HG02571 (cell line): ENCODE measurements at regions not wholly inside any gene's neighbourhood (a gene's known extent, or its start where the extent isn't known, plus 50 kb on each side); places are given as distances from the start of the nearest gene placed in this dataset.

Experiments
- ATAC-seq: cut with Tn5 transposase; IDR thresholded peaks from one replicate; pipeline ENCODE4 v1.9.1; 2021; ENCODE audit warnings: mild to moderate bottlenecking, moderate library complexity; ENCODE audit not compliant: unreplicated experiment

DNA sequence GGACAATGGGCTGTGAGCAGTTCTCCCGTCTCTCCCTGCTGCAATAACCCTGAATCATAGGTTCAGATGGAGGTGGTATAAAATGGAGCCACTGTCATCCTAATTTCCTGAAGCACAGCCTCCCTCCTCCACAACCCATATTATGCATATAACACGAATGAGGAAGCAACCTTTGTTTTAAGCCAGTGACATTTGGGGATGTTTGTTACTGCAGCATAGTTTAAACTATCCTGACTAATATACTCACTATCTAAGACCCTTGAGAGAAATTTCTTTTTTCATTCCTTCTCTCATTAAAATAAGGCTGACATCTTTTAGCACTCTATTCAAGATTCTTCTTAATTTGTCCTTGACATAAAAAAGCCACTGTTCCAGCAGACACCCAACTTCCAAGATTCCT lies 413.4 kb downstream of the SOX9 start:
- no peak for ATAC-seq

- no peak for ATAC-seq
These were observed 414.0 kb downstream of the SOX9 start for GRCh38 chr17:72534776-72535175.

- ATAC-seq = no peak
These were observed 414.5 kb downstream of the SOX9 start for GRCh38 chr17:72535346-72535745.

DNA sequence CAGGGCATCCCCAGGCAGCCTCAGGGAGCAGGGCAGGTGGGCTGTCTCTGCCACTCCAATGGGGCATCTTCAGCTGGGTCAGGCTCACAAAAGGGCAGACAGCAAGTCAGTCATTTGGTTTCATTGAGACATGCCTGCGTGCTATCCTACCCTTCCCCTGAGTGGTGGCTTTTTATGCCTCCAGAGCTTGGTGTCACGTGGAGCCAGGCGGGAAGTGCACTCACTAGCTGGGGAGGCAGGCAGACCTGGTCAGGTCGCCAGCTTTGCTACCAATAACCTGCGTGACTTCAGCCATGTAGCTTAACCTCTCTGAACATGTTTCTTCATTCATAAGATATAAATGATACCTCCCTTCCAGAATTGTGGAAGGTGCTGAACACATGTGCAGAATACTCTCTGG lies 415.0 kb downstream of the SOX9 start:
- ATAC-seq = no peak

DNA sequence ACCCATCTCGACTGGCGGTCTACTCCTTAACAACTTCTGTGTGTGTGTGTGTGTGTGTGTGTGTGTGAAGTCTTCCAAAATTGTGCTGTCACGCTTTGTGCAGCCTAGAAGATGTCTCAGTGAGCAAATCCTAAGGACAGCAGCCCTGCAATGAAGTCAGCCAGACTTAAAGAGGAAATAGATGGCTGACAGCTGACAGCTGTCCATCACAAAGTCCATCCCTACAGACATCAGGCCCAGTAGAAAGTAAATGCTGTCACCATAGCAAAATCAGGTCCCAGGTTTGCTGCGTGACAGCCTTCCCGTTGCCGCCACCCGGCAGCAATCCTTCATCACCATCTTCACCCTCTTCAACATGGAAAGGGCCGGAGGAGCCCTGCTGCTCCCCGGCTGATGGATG lies 416.0 kb downstream of the SOX9 start:
- no peak for ATAC-seq

GRCh38 chr17:72538443-72538842 lies 417.6 kb downstream of the SOX9 start:
- no peak for ATAC-seq

DNA sequence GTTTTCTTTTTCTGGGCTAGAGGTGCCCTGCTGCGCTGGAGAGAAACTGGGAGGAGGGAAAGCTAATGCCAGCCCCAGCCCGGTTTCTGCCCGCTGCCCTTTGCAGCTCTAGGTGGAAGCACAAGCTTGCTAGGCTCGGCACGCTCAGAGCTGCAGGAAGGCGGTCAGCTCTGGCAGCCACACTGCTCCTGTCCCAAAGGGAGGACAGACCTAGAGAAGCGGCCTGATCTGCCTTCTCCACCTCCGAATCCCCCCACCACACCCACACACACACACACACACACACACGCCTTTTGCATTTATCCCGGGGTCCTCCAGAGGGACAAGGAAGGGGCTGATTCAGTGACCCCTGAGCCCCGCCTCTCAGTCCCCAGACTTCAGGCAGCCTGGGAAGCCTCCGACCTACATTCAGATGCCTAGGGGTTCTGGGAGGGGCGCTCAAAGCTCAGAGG lies 418.1 kb downstream of the SOX9 start:
- no peak for ATAC-seq

DNA sequence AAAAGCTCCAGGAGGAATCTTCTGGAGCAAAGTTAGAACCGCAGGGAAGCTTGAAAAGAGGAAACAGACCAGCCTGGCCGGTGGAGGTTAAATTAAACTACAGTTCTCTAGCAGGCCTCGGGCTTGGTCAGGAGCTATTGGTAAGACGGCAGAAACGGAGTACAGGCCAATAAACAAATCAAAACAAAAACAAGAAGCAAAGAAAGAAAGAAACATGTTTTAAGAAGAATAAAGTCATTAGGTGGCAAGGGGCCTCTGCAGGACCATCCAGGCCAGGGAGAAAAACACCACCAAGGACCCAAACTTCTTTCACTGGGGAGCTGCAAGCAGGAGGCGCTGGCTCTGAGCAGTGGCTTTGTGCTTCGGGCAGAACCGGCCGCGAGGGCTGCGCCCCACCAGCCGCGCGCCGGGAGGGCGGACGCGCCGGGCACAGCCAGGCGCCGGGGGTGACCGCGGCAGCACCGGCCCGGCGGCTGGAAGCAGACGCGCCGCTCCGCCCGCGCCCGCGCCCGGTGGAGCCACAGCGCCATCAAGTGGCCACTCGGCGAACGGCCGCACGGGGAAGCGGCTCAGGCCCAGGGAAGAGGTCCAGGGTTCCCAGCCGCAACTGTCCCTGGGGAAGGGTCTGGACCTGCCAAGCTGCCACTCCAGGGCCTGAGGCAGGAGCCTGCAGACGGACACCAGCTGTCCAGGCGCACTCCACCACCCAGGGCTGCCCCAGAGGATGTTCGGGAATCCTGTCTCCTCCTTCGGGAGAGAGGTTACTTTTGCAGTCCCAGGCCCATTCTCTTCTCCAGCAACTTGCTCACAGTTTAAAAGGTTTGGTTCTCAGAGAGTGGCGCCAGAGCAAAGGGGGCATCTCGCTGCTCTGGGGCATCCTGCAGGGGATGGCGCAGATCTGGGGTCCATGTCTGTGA lies 419.4 kb downstream of the SOX9 start:
- ATAC-seq = peak; percentile 73

DNA sequence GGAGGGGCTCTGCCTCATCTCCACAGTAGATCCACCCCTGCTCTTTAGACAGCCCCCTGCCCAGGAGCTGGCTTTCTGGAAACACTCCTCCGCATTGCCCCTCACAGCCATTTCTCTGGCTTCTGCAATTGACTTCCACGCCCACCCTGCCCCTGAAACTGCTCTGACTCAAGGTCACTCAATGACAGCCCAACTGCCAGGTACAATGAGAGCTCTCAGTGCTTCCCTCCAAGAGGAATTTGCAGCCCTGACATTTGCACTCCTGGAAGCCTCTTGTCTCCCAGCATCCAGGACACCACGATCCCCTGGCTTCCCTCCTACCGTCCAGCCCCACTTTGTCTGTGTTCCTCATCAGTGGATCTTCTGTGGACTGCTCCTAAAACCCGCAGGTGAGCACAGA lies 421.5 kb downstream of the SOX9 start:
- ATAC-seq = no peak

DNA sequence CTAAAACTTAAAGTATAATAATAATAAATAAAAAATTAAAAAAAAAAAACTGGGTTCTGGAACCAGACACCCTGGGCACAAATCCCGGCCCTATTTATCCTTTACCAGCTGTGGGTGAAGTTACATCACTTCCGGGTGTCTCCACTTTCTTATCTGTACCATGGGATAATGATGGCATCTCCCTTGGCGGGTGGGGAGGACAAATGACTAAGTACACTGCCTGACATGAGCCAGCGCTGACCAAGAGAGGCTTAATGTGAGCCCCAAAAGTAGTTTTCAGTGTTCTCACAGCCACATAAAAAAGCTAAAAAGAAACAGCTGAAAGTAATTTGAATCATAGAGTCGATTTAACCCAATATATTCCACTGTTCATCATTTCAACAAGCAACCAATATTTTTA lies 424.9 kb downstream of the SOX9 start:
- no peak for ATAC-seq

DNA sequence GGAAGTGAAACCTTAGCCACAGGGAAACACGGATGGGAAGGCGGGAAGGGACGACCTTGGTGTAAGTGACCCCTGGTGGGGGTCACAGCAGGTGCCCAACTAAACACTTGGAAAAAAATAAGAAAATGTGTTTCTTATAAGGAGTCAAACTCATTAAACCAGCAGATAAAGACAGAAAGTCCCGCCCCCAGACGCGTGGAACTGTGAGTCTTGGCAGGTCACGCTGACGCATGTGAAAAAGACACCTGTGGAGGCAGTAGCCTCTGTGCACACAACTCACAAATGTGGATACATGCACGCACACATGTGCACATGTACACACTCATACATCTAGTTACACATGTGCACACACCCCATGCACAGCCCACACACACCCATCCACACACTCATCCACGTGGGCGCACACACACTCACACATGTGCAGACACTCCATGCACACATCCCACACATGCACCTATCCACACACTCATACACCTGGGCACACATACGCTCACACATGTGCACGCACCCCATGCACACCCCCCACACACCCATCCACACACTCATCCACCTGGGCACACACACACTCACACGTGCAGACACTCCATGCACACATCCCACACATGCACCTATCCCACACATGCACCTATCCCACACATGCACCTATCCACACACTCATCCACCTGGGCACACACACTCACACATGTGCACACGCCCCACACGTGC lies 432.4 kb downstream of the SOX9 start:
- no peak for ATAC-seq

GRCh38 chr17:72554508-72554907 lies 433.7 kb downstream of the SOX9 start:
- ATAC-seq = no peak

GRCh38 chr17:72555052-72555451 lies 434.2 kb downstream of the SOX9 start:
- no peak for ATAC-seq

GRCh38 chr17:72556944-72557826 lies 436.4 kb downstream of the SOX9 start:
- no peak for ATAC-seq

GRCh38 chr17:72558971-72559476 lies 438.2 kb downstream of the SOX9 start:
- ATAC-seq = no peak

GRCh38 chr17:72560303-72561247 lies 439.8 kb downstream of the SOX9 start:
- peak; percentile 64 for ATAC-seq

GRCh38 chr17:72561266-72561665 lies 440.4 kb downstream of the SOX9 start:
- no peak for ATAC-seq

DNA sequence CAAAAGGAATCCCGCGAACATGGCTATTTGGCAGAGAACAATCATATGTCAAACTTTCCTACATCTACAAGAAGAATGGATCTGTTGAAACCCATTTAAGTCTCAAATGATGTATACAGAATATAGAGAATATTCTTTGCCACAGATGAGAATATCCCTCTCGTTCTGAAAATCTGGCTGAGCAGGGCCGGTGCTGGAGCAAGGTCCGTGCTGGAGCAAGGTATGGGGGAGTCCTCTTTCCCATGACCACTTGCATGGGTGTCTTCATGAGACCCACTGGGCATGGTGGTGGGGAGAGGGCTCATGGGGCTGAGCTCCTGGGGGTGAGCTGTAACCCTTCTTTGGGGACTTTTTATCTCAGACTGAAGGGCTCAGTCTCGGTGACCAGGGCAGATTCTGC lies 440.9 kb downstream of the SOX9 start:
- no peak for ATAC-seq

DNA sequence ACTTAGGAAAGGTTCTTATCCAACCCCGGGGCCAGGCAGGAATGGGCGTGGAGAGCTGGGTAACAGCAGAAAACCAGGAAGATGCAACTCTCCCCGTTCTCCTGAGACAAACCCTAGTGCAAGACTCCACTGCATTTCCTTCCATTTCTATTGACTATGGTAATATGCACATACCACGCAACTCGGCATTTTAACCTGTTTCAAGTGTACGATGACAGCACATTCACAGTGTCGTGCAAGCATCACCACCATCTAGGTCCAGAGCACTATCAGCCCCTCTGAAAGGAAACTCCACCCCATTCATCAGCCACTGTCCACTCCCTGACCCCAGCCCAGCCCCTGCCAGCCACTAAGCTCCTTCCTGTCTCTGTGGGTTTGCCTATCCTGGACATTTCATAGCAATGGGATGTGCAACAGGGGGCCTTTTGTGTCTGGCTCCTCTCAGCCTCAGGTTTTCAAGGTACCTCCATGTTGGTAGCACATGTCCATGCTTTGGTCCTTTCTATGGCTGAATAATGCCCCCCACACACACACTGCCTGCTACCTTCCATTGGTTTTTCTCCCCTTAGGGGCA lies 441.9 kb downstream of the SOX9 start:
- ATAC-seq = no peak

GRCh38 chr17:72563952-72564351 lies 443.1 kb downstream of the SOX9 start:
- ATAC-seq = no peak
